Suprapubic skin (tissue), 4 donors: ENCODE measurements at regions not wholly inside any gene's neighbourhood (a gene's known extent, or its start where the extent isn't known, plus 50 kb on each side); places are given as distances from the start of the nearest gene placed in this dataset.

Experiments
- EP300 ChIP-seq: sonication (generic); formaldehyde crosslinking; IDR thresholded peaks from one replicate; pipeline ENCODE4 v1.6.1; 2017; ENCODE audit warnings: antibody characterized with exemption
- POLR2A ChIP-seq, 2 donors: fragments of 450-650 bp; IDR thresholded peaks; one replicate each; pipeline ENCODE4 v1.6.1; 2017; ENCODE audit warnings: antibody characterized with exemption in 2 of 2, mild to moderate bottlenecking in 2 of 2, moderate library complexity in 2 of 2
- POLR2AphosphoS5 ChIP-seq, 3 donors: sonication (generic); formaldehyde crosslinking; IDR thresholded peaks; one replicate each; pipeline ENCODE4 v1.6.1; 2017; ENCODE audit warnings: antibody characterized with exemption in 3 of 3
- TF ChIP-seq, protein P1 (sequence below), 2 donors: fragments of 200-600 bp in 1 of 2; fragments of 450-650 bp in 1 of 2; sonication (generic) in 1 of 2; IDR thresholded peaks; one replicate each; pipeline ENCODE4 v1.5.1; 2016 to 2019; ENCODE audit warnings: antibody characterized with exemption in 2 of 2, mild to moderate bottlenecking in 1 of 2, moderate library complexity in 1 of 2

- TF ChIP-seq, protein P1, sequence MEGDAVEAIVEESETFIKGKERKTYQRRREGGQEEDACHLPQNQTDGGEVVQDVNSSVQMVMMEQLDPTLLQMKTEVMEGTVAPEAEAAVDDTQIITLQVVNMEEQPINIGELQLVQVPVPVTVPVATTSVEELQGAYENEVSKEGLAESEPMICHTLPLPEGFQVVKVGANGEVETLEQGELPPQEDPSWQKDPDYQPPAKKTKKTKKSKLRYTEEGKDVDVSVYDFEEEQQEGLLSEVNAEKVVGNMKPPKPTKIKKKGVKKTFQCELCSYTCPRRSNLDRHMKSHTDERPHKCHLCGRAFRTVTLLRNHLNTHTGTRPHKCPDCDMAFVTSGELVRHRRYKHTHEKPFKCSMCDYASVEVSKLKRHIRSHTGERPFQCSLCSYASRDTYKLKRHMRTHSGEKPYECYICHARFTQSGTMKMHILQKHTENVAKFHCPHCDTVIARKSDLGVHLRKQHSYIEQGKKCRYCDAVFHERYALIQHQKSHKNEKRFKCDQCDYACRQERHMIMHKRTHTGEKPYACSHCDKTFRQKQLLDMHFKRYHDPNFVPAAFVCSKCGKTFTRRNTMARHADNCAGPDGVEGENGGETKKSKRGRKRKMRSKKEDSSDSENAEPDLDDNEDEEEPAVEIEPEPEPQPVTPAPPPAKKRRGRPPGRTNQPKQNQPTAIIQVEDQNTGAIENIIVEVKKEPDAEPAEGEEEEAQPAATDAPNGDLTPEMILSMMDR (IDR thresholded peaks at IDR 0.05) = no peak
- no peak for TF ChIP-seq POLR2AphosphoS5 (IDR thresholded peaks at IDR 0.05)
- no peak for TF ChIP-seq POLR2A (IDR thresholded peaks at IDR 0.05)
- no peak for TF ChIP-seq EP300
Observed at GRCh38 chr11:98029832-98030231, 990.9 kb upstream of the CNTN5 start.
